ENCODE measurements at regions not wholly inside any gene's neighbourhood (a gene's known extent, or its start where the extent isn't known, plus 50 kb on each side); places are given as distances from the start of the nearest gene placed in this dataset.

DNA sequence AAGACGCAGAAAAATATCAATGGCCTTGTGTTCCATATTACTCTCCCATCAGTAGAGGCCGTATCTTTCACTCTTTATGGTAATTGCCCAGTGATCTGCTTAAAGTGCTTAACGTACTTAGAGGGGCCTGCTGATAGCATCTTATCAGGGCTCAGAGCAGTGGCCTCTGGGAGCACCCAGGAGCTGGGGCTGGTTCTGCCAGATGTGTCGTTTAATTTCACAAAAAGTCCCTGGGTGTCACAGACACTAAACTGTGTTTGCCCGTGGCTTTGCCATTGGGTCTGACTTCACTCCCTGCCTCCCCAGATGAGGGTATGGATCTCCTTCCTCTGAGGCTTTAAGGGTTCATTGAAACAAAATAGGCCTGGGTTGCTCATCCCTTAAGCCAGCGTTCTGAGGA is 435.3 kb downstream of the GATA3 start:
- no peak overlapping the region for H3K4me2 ChIP-seq
- H3K9me3 ChIP-seq (ENCODE audit: insufficient read depth, low read depth), result no peaks in the 10 kb centered on the region
- intact Hi-C loops (cut with micrococcal nuclease; ENCODE audit: unreplicated experiment), result no loop called here
- no peak for TF ChIP-seq EZH2 (IDR thresholded peaks at IDR 0.05; ENCODE audit: low read depth)
- TF ChIP-seq, protein P1, sequence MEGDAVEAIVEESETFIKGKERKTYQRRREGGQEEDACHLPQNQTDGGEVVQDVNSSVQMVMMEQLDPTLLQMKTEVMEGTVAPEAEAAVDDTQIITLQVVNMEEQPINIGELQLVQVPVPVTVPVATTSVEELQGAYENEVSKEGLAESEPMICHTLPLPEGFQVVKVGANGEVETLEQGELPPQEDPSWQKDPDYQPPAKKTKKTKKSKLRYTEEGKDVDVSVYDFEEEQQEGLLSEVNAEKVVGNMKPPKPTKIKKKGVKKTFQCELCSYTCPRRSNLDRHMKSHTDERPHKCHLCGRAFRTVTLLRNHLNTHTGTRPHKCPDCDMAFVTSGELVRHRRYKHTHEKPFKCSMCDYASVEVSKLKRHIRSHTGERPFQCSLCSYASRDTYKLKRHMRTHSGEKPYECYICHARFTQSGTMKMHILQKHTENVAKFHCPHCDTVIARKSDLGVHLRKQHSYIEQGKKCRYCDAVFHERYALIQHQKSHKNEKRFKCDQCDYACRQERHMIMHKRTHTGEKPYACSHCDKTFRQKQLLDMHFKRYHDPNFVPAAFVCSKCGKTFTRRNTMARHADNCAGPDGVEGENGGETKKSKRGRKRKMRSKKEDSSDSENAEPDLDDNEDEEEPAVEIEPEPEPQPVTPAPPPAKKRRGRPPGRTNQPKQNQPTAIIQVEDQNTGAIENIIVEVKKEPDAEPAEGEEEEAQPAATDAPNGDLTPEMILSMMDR (conservative IDR thresholded peaks at IDR 0.05), result no peak
- H2AFZ ChIP-seq, result no peak overlapping the region
- H3F3A ChIP-seq (ENCODE audit: insufficient read depth, low read depth), result no peaks in the 10 kb centered on the region
- no peaks in the 10 kb centered on the region for H3K79me2 ChIP-seq (ENCODE audit: low read depth)
- no TSS peak for BruUV-seq (replicated peaks)
- no peak overlapping the region for H3K27ac ChIP-seq
- H3K27me3 ChIP-seq (ENCODE audit: insufficient read depth, low read depth), result no peaks in the 10 kb centered on the region
- H3K4me1 ChIP-seq (replicated peaks; ENCODE audit: insufficient read depth), result no peaks in the 10 kb centered on the region
- DNase-seq, result no peak
- no peak overlapping the region for H3K4me3 ChIP-seq
- H3K9me2 ChIP-seq (ENCODE audit: insufficient read depth), result no peaks in the 10 kb centered on the region
- no peaks in the 10 kb centered on the region for H3K36me3 ChIP-seq (ENCODE audit: low read depth)
- POLR2A ChIA-PET (ENCODE audit: unreplicated experiment), result no interaction called here
- CTCF ChIA-PET, result no interaction called here
- no peaks in the 10 kb centered on the region for H4K20me1 ChIP-seq (ENCODE audit: insufficient read depth)

DNA sequence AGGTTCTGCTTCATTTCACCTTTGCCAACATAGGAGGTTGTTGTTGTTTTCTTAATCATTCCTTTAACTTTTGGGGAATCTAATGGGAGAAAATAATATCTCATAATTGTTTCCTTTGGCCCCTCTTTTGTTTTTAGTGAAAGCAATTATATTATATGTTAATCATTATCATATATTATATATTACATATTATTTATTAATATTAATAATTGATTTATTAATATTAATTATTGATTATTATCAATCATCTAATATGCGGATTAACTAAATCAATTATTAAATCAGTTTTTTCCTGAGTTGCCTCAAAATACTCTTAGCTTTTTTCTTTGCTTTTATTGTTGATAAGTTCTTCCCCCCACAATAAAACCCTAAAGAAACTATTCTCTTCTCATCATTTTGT is 443.8 kb downstream of the GATA3 start:
- POLR2A ChIA-PET (ENCODE audit: unreplicated experiment), result no interaction called here
- CTCF ChIA-PET, result no interaction called here
- no peak for DNase-seq
- Histone ChIP-seq H2AFZ (no peak overlapping the region), H3K4me1 (replicated peaks; ENCODE audit: insufficient read depth) (no peaks in the 10 kb centered on the region), H3K27ac (no peak overlapping the region), H3K9me3 (ENCODE audit: insufficient read depth, low read depth) (no peaks in the 10 kb centered on the region), H3K9me2 (ENCODE audit: insufficient read depth) (no peaks in the 10 kb centered on the region), H3K4me3 (no peak overlapping the region), H3K36me3 (ENCODE audit: low read depth) (no peaks in the 10 kb centered on the region), H4K20me1 (ENCODE audit: insufficient read depth) (no peaks in the 10 kb centered on the region), H3K79me2 (ENCODE audit: low read depth) (no peaks in the 10 kb centered on the region), H3F3A (ENCODE audit: insufficient read depth, low read depth) (no peaks in the 10 kb centered on the region), H3K27me3 (ENCODE audit: insufficient read depth, low read depth) (no peaks in the 10 kb centered on the region), H3K4me2 (no peak overlapping the region)
- intact Hi-C loops (cut with micrococcal nuclease; ENCODE audit: unreplicated experiment), result no loop called here
- TF ChIP-seq, protein P1 (conservative IDR thresholded peaks at IDR 0.05), result no peak
- no peak for TF ChIP-seq EZH2 (IDR thresholded peaks at IDR 0.05; ENCODE audit: low read depth)
- no TSS peak for BruUV-seq (replicated peaks)

DNA sequence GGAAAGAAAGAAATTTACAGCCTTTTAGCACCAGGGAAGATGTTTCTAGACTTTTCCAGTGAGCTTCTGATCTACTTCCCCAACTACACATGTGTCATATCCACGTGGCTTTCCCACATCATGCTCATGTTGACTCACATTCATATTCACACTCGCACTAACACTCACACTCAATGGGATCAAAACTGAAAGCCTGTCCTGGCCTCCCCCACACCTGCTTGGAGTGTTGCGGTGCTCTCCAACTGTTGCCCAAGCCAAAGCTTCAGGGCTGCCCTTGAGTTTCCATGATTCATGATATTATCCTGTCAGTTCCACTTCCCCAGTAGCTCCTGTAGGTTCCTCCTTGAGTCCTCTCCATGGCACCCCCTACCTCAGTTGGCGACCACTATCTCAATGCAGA is 444.4 kb downstream of the GATA3 start:
- intact Hi-C loops (cut with micrococcal nuclease; ENCODE audit: unreplicated experiment), result no loop called here
- H3K4me3 ChIP-seq, result no peak overlapping the region
- no TSS peak for BruUV-seq (replicated peaks)
- no peak overlapping the region for H3K27ac ChIP-seq
- POLR2A ChIA-PET (ENCODE audit: unreplicated experiment), result no interaction called here
- H3K9me2 ChIP-seq (ENCODE audit: insufficient read depth), result no peaks in the 10 kb centered on the region
- no peaks in the 10 kb centered on the region for H4K20me1 ChIP-seq (ENCODE audit: insufficient read depth)
- H3K79me2 ChIP-seq (ENCODE audit: low read depth), result no peaks in the 10 kb centered on the region
- H3K4me1 ChIP-seq (replicated peaks; ENCODE audit: insufficient read depth), result no peaks in the 10 kb centered on the region
- CTCF ChIA-PET, result no interaction called here
- no peak for DNase-seq
- H3K4me2 ChIP-seq, result no peak overlapping the region
- no peaks in the 10 kb centered on the region for H3F3A ChIP-seq (ENCODE audit: insufficient read depth, low read depth)
- TF ChIP-seq, protein P1 (conservative IDR thresholded peaks at IDR 0.05), result no peak
- no peak for TF ChIP-seq EZH2 (IDR thresholded peaks at IDR 0.05; ENCODE audit: low read depth)
- H3K27me3 ChIP-seq (ENCODE audit: insufficient read depth, low read depth), result no peaks in the 10 kb centered on the region
- H2AFZ ChIP-seq, result no peak overlapping the region
- no peaks in the 10 kb centered on the region for H3K9me3 ChIP-seq (ENCODE audit: insufficient read depth, low read depth)
- no peaks in the 10 kb centered on the region for H3K36me3 ChIP-seq (ENCODE audit: low read depth)
